Endothelial cell of umbilical vein (primary cell): ENCODE measurements at regions not wholly inside any gene's neighbourhood (a gene's known extent, or its start where the extent isn't known, plus 50 kb on each side); places are given as distances from the start of the nearest gene placed in this dataset.

ENCODE experiments used
- BruUV-seq: library from RNA; stranded (reverse); fragments of 400-500 nt; replicated peaks from 2 replicates; lab custom pipeline; 2021; lab: Mats Ljungman, UMichigan
- CTCF ChIA-PET: fragments of 300-600, 350-600 bp; sonication (Branson Sonifier 250); formaldehyde crosslinking; loops from one replicate; lab custom pipeline; 2021; ENCODE audit warnings: antibody characterized with exemption, inconsistent platforms; lab: Charles Lee
- POLR2A ChIA-PET: fragments of 300-600, 350-600 bp; sonication (Branson Sonifier 250); formaldehyde crosslinking; loops from one replicate; lab custom pipeline; 2021; ENCODE audit warnings: antibody characterized with exemption, inconsistent platforms; lab: Charles Lee
- DNase-seq: peaks from one replicate; pipeline ENCODE4 v3.0.0-alpha.2; 2011; ENCODE audit warnings: low read depth, low spot score
- FAIRE-seq: peaks from 2 replicates; lab custom pipeline; 2011; peaks lifted over from hg19 to GRCh38; lab: Jason Lieb, UNC
- H2AFZ ChIP-seq: 2 replicates; pipeline ENCODE4 v1.6.0; 2012; ENCODE audit warnings: low read depth, low read length, control low read depth, inconsistent platforms
- H3K27ac ChIP-seq: 2 replicates; pipeline ENCODE4 v1.5.1; 2011; ENCODE audit warnings: low read depth, mild to moderate bottlenecking, control low read depth, low read length, moderate library complexity; ENCODE audit not compliant: insufficient read depth
- H3K27me3 ChIP-seq, 2 experiments: 2 replicates each; pipeline versions ENCODE4 v1.6.0 to v1.6.1; 2011; ENCODE audit warnings: low read length in 2 of 2, mixed read lengths in 1 of 2; ENCODE audit not compliant: control insufficient read depth in 2 of 2, insufficient read depth in 2 of 2
- H3K36me3 ChIP-seq, 2 experiments: 2 replicates in 1 of 2; 3 replicates in 1 of 2; pipeline ENCODE4 v1.5.1; 2011; ENCODE audit warnings: low read length in 2 of 2, mild to moderate bottlenecking in 1 of 2, moderate library complexity in 1 of 2; ENCODE audit not compliant: control insufficient read depth in 2 of 2, insufficient read depth in 2 of 2; ENCODE audit errors: extremely low read depth in 1 of 2
- H3K4me1 ChIP-seq: 3 replicates; pipeline ENCODE4 v1.5.1; 2011; ENCODE audit warnings: mild to moderate bottlenecking, low read length; ENCODE audit not compliant: control insufficient read depth, insufficient read depth; ENCODE audit errors: extremely low read depth
- H3K4me2 ChIP-seq: 2 replicates; pipeline ENCODE4 v1.6.1; 2011; ENCODE audit warnings: low read length, control low read depth, mixed read lengths; ENCODE audit not compliant: insufficient read depth
- H3K4me3 ChIP-seq, 3 experiments: fragments of 200-600 bp in 1 of 3; sonication (generic), shearing (Covaris generic) in 1 of 3; replicated peaks in 1 of 3; 2 replicates each; pipeline ENCODE4 v1.5.1; 2011 to 2016; ENCODE audit warnings: control low read depth in 3 of 3, low read length in 3 of 3, mild to moderate bottlenecking in 2 of 3, inconsistent platforms in 1 of 3, low read depth in 1 of 3, moderate library complexity in 1 of 3; ENCODE audit not compliant: insufficient read depth in 1 of 3
- H3K79me2 ChIP-seq: 2 replicates; pipeline ENCODE4 v1.6.0; 2012; ENCODE audit warnings: low read length, inconsistent platforms; ENCODE audit not compliant: control insufficient read depth, insufficient read depth
- H3K9ac ChIP-seq: replicated peaks from 2 replicates; pipeline ENCODE3; 2011; ENCODE audit warnings: low read length, control low read depth; ENCODE audit not compliant: insufficient read depth; ENCODE audit errors: extremely low read depth
- H3K9me1 ChIP-seq: replicated peaks from 3 replicates; pipeline ENCODE4 v1.6.0; 2011; ENCODE audit warnings: mild to moderate bottlenecking, low read length; ENCODE audit not compliant: control insufficient read depth, insufficient read depth; ENCODE audit errors: extremely low read depth
- H3K9me3 ChIP-seq: replicated peaks from 2 replicates; pipeline ENCODE4 v1.5.1; 2012; ENCODE audit warnings: low read length, inconsistent platforms; ENCODE audit not compliant: control insufficient read depth, insufficient read depth
- H4K20me1 ChIP-seq: replicated peaks from 2 replicates; pipeline ENCODE3; 2011; ENCODE audit warnings: mild to moderate bottlenecking, low read length; ENCODE audit not compliant: control insufficient read depth, insufficient read depth; ENCODE audit errors: extremely low read depth
- EZH2 ChIP-seq: IDR thresholded peaks from 2 replicates; pipeline ENCODE4 v1.6.1; 2012; ENCODE audit warnings: borderline replicate concordance, low read depth, mild to moderate bottlenecking, moderate library complexity, low read length, inconsistent platforms; ENCODE audit not compliant: severe bottlenecking
- FOS ChIP-seq: IDR thresholded peaks from 2 replicates; pipeline ENCODE4 v1.6.1; 2011; ENCODE audit warnings: mild to moderate bottlenecking, low read length, moderate library complexity, borderline replicate concordance; ENCODE audit not compliant: insufficient read depth
- GATA2 ChIP-seq: IDR thresholded peaks from 2 replicates; pipeline ENCODE4 v1.7.0; 2011; ENCODE audit warnings: low read depth, mild to moderate bottlenecking, moderate library complexity, mixed read lengths, low read length; ENCODE audit not compliant: insufficient read length, insufficient read depth
- JUN ChIP-seq: IDR thresholded peaks from 2 replicates; pipeline ENCODE4 v1.6.1; 2011; ENCODE audit warnings: borderline replicate concordance, low read depth; ENCODE audit not compliant: insufficient read length, insufficient read depth
- MYC ChIP-seq: IDR thresholded peaks from one replicate; pipeline ENCODE4 v1.6.1; 2011; ENCODE audit warnings: mild to moderate bottlenecking, low read depth, low read length
- POLR2A ChIP-seq: IDR thresholded peaks from 2 replicates; pipeline ENCODE4 v1.6.1; 2012; ENCODE audit warnings: low read depth, mild to moderate bottlenecking, control low read depth, low read length
- POLR2AphosphoS5 ChIP-seq: IDR thresholded peaks from 2 replicates; pipeline ENCODE4 v1.6.1; 2012; ENCODE audit warnings: low read depth, mild to moderate bottlenecking, control low read depth, low read length, moderate library complexity; ENCODE audit not compliant: insufficient read depth
- dilution Hi-C: fragments of 300-500 bp; cut with MboI; formaldehyde crosslinking; loops from one replicate; pipeline ENCODE4 v1.15.0; 2019; ENCODE audit warnings: low sequenced_read_pairs; ENCODE audit not compliant: extremely low pct_ligation_motif_present
- intact Hi-C: fragments of 100-400 bp; cut with micrococcal nuclease; formaldehyde crosslinking; loops from one replicate; pipeline ENCODE4 v1.10.0; 2022
- TF ChIP-seq, protein P1 (sequence below), 2 donors: IDR thresholded peaks; 1 replicate in 1 of 2; 2 replicates in 1 of 2; pipeline ENCODE4 v1.5.1; 2011; ENCODE audit warnings: low read length in 2 of 2, mild to moderate bottlenecking in 2 of 2, moderate library complexity in 2 of 2, control low read depth in 1 of 2, inconsistent platforms in 1 of 2, low read depth in 1 of 2; ENCODE audit not compliant: insufficient read depth in 1 of 2; ENCODE audit errors: extremely low read depth in 1 of 2
- TF ChIP-seq, protein P2 (sequence below): IDR thresholded peaks from 2 replicates; pipeline ENCODE4 v1.6.1; 2011; ENCODE audit not compliant: insufficient read depth, insufficient read length

DNA sequence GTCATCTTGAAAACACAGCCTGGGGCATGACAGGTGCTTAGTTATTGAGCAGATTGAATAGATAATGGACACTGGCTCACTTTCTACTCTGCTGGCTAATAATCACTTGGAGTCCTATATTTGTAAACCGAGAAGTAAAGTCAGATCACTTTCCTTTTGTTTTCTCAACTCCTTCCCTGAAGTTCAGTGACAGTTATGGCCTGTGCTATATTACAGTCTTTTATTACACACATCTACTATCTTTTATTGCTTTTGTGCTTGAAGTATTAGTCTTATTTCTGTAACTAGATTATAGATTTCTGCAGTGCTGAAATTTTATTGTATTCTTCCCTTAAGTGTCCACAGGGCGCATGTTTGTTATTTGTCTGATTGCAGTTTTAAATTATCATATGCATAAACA lies 136.4 kb upstream of the TAC1 start:
- Histone ChIP-seq H3K4me2 (no peak overlapping the region), H4K20me1 (no peaks in the 10 kb centered on the region), H3K9me3 (peaks cover 3% of the 10 kb centered on the region), H3K9ac (no peak overlapping the region), H3K27me3 (no peaks in the 10 kb centered on the region), H3K27ac (no peak overlapping the region), H3K4me3 (no peak overlapping the region), H2AFZ (no peak overlapping the region), H3K4me1 (no peaks in the 10 kb centered on the region), H3K9me1 (no peaks in the 10 kb centered on the region), H3K36me3 (no peaks in the 10 kb centered on the region), H3K79me2 (no peaks in the 10 kb centered on the region)
- POLR2A ChIA-PET, result no interaction called here
- no peak for DNase-seq
- no peak for TF ChIP-seq GATA2
- TF ChIP-seq FOS, result no peak
- no peak for TF ChIP-seq JUN
- no peak for TF ChIP-seq POLR2A
- TF ChIP-seq MYC, result no peak
- BruUV-seq, result no TSS peak
- dilution Hi-C loops (no loop called here), intact Hi-C loops (no loop called here)
- CTCF ChIA-PET, result no interaction called here
- FAIRE-seq, result no peak

DNA sequence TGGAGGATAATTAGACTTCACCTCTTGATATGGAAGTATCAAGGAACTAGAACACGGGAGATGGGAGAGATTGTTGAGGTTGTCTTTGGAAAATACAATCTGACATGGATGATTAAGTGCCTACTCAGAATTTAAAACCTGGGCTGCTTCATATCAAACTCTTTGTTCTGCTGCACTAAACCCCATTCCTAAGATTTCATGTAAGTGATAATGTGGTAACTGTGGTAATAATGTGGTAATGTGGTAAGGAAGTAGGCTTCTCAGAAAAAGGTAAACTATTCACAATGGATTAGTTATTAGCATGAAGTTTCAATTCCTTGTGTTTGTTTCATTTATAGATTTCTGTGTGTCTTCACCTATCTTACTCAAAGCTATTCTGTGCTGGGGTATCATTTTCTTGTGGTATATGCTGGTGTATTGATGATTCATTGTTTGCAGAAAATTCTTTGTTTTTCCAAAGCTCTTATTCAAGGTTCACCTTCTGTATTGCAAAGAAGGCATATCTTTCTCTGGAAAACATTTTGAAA lies 129.9 kb upstream of the TAC1 start:
- no peaks in the 10 kb centered on the region for H3K36me3 ChIP-seq
- no peaks in the 10 kb centered on the region for H3K4me1 ChIP-seq
- no peaks in the 10 kb centered on the region for H3K9me3 ChIP-seq
- H3K4me2 ChIP-seq, result no peak overlapping the region
- intact Hi-C loops, result no loop called here
- no peak overlapping the region for H3K9ac ChIP-seq
- no peaks in the 10 kb centered on the region for H3K9me1 ChIP-seq
- H4K20me1 ChIP-seq, result no peaks in the 10 kb centered on the region
- POLR2A ChIA-PET, result no interaction called here
- no peak for DNase-seq
- TF ChIP-seq MYC (no peak), GATA2 (no peak), EZH2 (no peak), POLR2AphosphoS5 (no peak), FOS (no peak), JUN (no peak), POLR2A (no peak)
- TF ChIP-seq, protein P1, sequence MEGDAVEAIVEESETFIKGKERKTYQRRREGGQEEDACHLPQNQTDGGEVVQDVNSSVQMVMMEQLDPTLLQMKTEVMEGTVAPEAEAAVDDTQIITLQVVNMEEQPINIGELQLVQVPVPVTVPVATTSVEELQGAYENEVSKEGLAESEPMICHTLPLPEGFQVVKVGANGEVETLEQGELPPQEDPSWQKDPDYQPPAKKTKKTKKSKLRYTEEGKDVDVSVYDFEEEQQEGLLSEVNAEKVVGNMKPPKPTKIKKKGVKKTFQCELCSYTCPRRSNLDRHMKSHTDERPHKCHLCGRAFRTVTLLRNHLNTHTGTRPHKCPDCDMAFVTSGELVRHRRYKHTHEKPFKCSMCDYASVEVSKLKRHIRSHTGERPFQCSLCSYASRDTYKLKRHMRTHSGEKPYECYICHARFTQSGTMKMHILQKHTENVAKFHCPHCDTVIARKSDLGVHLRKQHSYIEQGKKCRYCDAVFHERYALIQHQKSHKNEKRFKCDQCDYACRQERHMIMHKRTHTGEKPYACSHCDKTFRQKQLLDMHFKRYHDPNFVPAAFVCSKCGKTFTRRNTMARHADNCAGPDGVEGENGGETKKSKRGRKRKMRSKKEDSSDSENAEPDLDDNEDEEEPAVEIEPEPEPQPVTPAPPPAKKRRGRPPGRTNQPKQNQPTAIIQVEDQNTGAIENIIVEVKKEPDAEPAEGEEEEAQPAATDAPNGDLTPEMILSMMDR (IDR thresholded peaks at IDR 0.05; ENCODE audit: extremely low read depth in 1 of 2, insufficient read depth in 1 of 2, low read depth in 1 of 2, low read length in 2 of 2), result no peak
- TF ChIP-seq, protein P2, sequence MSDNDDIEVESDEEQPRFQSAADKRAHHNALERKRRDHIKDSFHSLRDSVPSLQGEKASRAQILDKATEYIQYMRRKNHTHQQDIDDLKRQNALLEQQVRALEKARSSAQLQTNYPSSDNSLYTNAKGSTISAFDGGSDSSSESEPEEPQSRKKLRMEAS, result no peak
- no peak overlapping the region for H2AFZ ChIP-seq
- no peak overlapping the region for H3K27ac ChIP-seq
- no peaks in the 10 kb centered on the region for H3K27me3 ChIP-seq
- H3K79me2 ChIP-seq, result no peaks in the 10 kb centered on the region
- BruUV-seq, result no TSS peak
- dilution Hi-C loops, result no loop called here
- FAIRE-seq, result no peak
- CTCF ChIA-PET, result no interaction called here
- H3K4me3 ChIP-seq, result no peak overlapping the region
